Left lobe of liver (tissue), 2 donors: ENCODE measurements at regions not wholly inside any gene's neighbourhood (a gene's known extent, or its start where the extent isn't known, plus 50 kb on each side); places are given as distances from the start of the nearest gene placed in this dataset.
A peak's percentile ranks its signal among the peaks of the same experiment; 100 is the strongest.
"Not testable (repeated sequence)": the region's sequence is repeated elsewhere in the genome, so short reads cannot be mapped to it uniquely, and the experiment has no call there.

Experiments used
- ATAC-seq: fragments of 200-7000 bp; cut with Tn5 transposase; one replicate; pipeline ENCODE4 v1.9.1; 2020; ENCODE audit warnings: mild to moderate bottlenecking, moderate library complexity
- DNase-seq: peaks from one replicate; pipeline ENCODE4 v3.0.0-alpha.2; 2020; ENCODE audit warnings: low spot score
- donor health status: DM: no; HTN: no; CAD: no; lungs with moderate emphysema.
- donor health status: DM: no; HTN: yes; CAD: no.

- ATAC-seq (no peak), DNase-seq (no peak)
Measured at GRCh38 chr10:53543410-53543809, 770.8 kb upstream of the MBL2 start.

- ATAC-seq (peak; percentile 82), DNase-seq (no peak)
Measured at GRCh38 chr10:53537508-53537907, 764.9 kb upstream of the MBL2 start.

GRCh38 chr10:53536322-53536721, 763.7 kb upstream of the MBL2 start:
- DNase-seq (no peak), ATAC-seq (no peak)

GRCh38 chr10:53534428-53534827, 761.8 kb upstream of the MBL2 start:
- no peak for DNase-seq
- no peak for ATAC-seq

DNA sequence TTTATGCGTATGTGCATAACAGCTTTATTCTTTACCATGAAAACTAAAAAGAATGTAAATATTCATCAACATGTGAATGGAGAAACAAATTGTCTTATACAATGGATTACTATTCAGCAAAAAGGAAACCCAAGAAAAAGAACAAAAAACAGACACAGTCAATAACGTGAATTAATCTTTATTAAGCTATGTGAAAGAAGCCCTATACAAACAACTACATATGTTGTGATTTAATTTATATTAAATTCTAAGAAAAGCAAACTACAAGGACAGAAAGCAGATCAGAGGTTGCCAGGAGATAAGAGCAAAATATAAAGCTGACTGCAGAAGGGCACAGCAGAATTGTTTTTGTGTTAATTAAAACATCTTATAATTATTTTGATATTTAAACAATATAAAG, 756.4 kb upstream of the MBL2 start:
- DNase-seq (no peak), ATAC-seq (no peak)

DNA sequence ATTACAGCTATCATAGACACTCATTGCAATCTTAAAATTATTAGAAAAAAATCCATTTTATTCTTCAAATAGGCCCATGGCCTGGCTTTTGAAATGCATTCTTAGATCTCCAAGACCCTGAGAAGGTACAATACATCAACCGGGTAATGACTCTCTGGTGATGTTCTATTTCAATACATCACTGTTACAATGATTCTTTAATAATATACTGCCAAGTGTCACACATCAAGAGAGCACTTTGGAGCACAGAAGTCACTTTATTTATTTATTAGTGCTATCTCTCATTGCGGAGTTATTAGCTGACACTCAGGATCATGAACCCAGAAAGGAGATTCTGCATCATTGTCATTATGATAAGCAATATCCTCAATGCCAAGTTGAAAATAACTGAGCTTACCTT, 748.5 kb upstream of the MBL2 start:
- DNase-seq (no peak), ATAC-seq (no peak)

DNA sequence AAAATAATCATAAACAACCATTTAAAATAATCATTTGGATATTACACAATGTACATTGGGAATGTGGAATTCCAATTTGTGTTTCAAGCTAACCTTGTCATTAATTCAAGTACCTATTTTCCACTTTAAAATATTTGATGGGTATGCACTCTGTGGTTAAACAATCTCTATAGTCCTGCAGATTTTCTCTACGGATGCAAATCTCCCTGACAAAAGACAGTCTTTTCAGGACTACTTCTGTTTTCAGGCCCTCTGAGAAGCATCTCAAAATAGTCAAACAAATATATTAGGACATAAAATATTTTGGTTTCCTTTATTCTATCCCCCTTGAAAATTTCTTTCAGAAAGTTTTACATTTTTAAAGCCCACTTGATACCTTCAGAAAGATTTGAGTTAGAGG, 735.6 kb upstream of the MBL2 start:
- DNase-seq: no peak
- ATAC-seq: no peak

DNA sequence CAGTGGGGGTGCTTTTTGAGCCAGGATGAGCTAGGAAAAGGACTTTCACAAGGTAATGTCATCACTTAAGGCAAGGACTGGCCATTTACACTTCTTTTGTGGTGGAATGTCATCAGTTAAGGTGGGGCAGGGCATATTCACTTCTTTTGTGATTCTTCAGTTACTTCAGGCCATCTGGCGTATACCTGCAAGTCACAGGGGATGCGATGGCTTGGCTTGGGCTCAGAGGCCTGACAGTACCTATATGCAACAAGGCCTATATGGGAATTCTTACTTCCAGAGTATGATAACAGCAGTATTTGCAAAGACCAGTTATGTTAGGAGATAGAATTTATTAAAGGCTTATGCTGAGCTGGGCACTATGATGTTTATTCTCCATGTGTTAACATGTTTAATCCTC, 731.9 kb upstream of the MBL2 start:
- not testable (repeated sequence) for DNase-seq

GRCh38 chr10:53491774-53492173, 719.2 kb upstream of the MBL2 start:
- ATAC-seq: no peak
- no peak for DNase-seq

More for the DNA sequence above, 731.9 kb upstream of the MBL2 start:
- ATAC-seq: not testable (repeated sequence)

GRCh38 chr10:53490553-53490952, 718.0 kb upstream of the MBL2 start:
- no peak for ATAC-seq

GRCh38 chr10:53489335-53490182, 717.0 kb upstream of the MBL2 start:
- DNase-seq (no peak), ATAC-seq (no peak)

More at GRCh38 chr10:53490553-53490952, 718.0 kb upstream of the MBL2 start:
- no peak for DNase-seq

GRCh38 chr10:53487019-53487983, 714.7 kb upstream of the MBL2 start:
- peak; percentile 46 for DNase-seq
- peak; percentile 86 for ATAC-seq

- not testable (repeated sequence) for ATAC-seq, DNase-seq
Measured at GRCh38 chr10:53485422-53485821, 712.8 kb upstream of the MBL2 start.

DNA sequence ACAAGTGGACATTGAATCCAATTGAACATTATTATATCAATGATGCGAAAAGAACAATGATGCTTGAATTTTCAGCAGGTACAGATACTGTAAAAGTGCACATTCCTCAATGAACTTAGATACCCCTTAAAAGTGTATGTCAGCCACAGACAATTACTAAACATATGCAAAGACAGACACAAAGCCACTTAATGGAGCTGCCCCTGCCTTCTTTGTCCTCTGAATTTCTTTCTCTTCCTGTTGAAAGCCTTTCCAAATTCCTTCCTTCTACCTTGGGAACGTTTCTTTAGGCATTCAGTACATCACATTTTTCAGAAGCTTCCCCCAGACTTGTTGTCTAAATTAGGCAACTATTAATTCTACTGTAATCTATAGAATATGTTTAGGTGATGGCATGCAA, 706.8 kb upstream of the MBL2 start:
- no peak for DNase-seq
- no peak for ATAC-seq

GRCh38 chr10:53477313-53477675, 704.7 kb upstream of the MBL2 start:
- DNase-seq: no peak
- no peak for ATAC-seq

DNA sequence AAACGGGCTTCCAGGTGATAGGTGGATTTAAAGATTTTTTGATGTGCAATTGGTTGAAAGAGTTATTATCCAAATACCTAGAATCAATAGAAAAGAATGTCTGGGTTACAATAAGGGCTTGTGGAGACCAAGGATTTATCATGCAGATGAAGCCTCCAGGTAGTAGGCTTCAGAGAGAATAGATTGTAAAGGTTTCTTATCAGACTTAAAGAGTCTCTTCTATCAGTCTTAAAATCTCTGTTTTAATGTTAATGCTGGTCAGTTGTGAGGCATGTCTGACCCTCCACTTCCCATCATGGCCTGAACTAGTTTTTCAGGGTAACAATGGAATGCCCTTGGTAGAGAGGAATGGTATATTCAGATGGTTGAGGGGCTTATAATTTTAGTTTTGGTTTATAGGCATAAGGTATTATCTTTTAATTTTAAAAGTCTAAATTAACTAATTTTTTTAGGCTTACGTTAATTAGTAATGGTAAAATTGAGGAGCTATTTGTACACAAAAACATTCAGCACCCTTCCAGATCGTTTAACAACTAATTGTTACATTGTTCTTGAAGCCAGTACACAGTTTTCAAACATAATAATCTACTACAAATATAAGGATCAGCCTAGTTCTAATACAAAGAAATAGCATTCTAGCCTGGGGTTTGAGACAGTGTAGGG, 704.2 kb upstream of the MBL2 start:
- no peak for DNase-seq
- no peak for ATAC-seq

DNA sequence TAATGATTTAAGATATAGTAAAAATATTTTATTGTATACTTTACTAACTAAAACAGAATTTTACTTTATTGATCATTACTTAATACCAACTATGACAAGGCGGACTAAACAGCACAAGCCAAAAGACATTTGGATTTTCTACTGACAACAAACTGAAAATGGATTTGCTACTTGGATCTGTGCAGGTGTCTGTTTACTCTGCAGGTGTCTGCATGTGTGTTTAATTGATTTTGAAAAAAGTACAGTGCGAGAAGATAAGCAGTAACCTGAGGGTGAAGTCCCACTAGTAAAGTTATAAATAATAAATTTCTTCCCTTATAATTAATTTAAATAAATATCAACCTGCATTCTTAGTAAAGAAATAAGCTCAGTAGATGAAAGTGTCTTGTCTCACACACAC, 696.8 kb upstream of the MBL2 start:
- DNase-seq (no peak), ATAC-seq (peak; percentile 79)

DNA sequence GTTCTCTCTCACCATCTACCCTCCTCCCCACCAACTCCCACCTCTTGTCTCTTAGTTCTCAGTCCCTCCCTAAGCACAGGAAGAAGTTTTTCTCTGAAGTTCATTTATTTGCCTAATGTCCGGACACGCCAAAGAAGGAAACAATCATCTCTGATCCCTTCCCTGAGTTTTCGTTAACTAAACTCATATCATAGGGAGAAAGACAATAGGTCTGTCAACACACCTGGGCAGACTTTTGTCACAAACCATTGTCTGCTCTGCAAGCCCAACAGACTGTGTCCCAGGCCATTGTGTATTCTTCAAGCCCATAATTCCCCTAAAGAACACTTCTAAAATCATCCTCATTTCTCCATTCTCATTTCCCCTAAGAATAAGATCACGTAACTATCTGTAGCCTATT, 691.0 kb upstream of the MBL2 start:
- ATAC-seq (no peak), DNase-seq (no peak)

- ATAC-seq (no peak), DNase-seq (no peak)
Measured at GRCh38 chr10:53458007-53458406, 685.4 kb upstream of the MBL2 start.

DNA sequence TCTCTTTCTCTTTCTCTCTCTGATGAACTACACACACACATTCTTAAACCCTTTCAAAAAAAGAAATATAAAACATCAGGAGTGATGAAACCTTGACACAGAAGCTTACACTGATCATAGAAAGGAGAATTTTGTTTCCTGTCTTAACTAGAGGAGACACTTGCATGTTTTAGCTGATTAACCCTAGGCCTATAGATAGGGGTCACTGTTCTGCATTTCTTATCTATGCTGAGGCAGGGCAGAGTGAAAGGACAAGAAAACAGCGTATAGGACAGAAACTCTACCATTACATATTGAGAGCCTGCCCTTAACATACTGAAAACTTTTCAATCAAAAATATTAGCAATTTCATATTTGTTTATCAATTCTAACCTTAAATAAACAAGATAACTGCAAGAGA, 680.6 kb upstream of the MBL2 start:
- DNase-seq: no peak
- peak; percentile 66 for ATAC-seq

DNA sequence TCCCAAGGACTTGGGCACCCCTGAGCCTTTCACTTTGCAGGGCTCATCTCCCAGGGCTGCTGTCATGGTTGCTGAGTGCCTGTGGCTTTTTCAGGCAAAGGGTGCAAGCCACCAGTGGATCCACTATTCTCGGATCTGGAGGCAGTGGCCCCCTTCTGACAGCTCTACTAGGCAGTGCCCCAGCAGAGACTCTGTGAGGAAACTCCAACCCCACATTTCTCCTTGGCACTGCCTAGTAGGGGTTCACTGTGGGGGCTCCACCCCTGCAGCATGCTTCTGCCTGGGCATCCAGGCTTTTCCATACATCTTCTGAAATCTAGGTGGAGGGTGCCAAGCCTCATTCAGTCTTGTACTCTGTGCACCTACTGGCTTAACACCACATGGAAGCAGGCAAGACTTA, 675.0 kb upstream of the MBL2 start:
- DNase-seq (no peak), ATAC-seq (no peak)
